SIG-M5 treated with dmso at 0.1 percent for 504 hours (cell line): ENCODE measurements at regions not wholly inside any gene's neighbourhood (a gene's known extent, or its start where the extent isn't known, plus 50 kb on each side); places are given as distances from the start of the nearest gene placed in this dataset.
"Not testable (repeated sequence)": the region's sequence is repeated elsewhere in the genome, so short reads cannot be mapped to it uniquely, and the experiment has no call there.

Source experiments
- DNase-seq: peaks from one replicate; lab custom pipeline; 2025; ENCODE audit not compliant: unreplicated experiment; lab: John Stamatoyannopoulos, UW

GRCh38 chr5:100066020-100066419 lies 469.2 kb upstream of the FAM174A start:
- not testable (repeated sequence) for DNase-seq

DNA sequence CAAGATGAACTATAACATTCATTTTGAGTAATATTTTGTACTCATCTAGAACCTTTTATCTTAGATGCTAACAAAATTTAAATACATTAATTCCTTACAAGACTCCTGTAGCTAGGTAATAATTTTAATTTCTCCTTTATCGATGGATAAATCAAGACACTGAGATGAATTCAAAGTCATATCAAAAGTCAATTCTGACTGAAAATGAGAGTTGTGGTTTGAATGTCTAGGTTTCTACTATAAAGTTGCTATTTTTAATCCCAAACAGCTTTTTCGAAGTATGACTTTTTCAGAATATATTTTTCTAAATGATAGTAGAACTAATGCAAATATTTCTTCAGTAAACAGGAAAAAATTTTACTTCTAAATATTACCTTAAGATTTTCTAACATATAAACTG lies 491.7 kb upstream of the FAM174A start:
- no peak for DNase-seq

DNA sequence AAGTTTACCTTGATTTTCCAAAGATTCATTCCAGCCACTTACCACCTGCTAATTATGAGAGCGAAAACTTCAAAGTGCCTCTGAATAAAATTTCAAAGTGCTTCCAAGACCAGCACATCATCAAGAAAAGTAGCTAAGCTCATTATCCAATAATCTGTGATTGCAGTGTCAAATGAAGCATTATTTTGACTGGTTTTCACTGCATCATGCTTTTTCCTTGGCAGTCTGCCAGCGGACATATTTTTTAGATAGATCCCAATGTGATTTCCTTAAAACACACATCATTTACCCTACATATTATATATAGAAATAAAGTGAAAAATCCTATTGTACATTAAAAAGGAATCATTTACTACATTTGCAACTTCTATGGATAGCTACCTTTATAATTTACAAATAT lies 508.6 kb upstream of the FAM174A start:
- no peak for DNase-seq

DNA sequence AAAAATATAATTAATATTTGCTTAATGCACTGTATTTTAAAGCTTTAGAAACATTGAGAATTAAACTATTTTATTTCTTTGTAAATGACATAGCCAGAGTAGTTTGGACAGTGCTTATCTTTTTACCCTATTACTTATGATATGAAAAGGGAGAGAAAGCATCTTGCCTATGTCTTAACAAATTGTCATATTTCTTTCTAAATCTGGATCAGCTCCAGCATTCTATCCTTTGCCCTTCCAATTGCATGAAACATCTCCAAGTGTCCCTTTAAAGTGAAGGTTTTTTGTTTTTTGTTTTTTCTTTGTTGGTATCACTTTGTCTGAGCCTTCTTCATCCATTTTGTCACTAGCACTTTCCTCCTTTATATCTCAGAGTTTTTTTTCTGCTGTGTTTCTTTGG lies 511.6 kb upstream of the FAM174A start:
- DNase-seq, result no peak

DNA sequence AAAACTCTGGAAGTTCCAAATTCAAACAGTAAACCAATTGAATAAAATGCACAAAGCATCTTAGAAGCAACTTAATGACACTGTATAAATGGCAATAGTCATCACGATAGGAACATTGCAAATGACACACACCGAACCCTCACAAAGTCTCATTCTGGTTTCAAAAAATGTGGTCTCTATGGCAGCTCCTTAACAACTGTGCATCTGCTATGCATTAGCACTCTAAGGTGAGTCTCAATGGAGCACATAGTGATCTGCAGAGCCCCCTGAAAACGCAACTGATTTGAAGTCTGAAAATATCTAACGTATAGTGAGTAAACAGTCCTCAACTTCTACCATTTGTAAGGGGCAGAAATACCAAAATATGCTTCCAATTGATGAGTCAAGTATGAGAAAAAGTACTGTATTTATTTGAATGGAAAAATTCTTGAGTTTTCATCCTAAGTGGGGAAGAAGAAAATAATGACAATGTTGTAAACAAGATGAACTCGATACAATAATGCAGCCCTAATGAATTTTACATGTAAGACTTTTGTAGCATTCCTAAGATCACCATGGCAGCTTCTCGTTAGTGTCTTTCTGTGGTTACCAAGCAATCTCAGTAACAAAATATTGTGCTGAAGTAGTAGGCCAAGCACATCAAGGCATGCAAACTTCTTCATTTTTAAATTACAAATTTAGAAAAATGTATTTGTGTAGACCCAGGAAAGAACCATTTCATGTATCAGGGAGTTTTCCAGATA lies 517.5 kb upstream of the FAM174A start:
- DNase-seq, result no peak

DNA sequence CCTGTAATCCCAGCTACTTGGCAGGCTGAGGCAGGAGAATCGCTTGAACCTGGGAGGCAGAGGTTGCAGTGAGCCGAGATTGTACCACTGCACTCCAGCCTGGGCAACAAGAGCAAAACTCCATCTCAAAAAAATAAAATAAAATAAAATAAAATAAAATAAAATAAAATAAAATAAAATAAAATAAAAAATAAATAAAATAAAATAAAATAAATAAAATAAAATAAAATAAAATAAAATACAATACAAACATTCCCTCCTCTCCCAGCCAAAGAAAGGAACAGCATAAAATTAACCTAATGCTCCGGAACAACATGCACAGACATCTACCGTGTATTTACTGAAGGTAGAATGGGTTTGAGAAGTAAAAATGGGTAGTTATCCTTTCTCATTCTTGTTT lies 521.9 kb upstream of the FAM174A start:
- not testable (repeated sequence) for DNase-seq

DNA sequence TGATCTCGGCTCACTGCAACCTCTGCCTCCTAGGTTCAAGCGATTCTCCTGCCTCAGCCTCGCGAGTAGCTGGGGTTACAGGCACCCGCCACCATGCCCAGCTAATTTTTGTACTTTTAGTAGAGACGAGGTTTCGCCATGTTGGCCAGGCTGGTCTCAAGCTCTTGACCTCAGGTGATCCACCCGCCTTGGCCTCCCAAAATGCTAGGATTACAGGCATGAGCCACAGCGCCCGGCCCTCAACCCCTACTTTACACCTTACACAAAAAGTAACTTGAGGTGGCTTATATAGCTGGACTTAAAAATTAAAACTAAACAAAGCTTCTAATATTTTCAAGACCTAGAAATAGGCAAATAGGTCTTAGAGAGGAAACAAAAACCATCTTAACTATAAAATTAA lies 524.0 kb upstream of the FAM174A start:
- DNase-seq, result not testable (repeated sequence)

GRCh38 chr5:100004969-100005368 lies 530.2 kb upstream of the FAM174A start:
- DNase-seq, result peak; percentile 19

DNA sequence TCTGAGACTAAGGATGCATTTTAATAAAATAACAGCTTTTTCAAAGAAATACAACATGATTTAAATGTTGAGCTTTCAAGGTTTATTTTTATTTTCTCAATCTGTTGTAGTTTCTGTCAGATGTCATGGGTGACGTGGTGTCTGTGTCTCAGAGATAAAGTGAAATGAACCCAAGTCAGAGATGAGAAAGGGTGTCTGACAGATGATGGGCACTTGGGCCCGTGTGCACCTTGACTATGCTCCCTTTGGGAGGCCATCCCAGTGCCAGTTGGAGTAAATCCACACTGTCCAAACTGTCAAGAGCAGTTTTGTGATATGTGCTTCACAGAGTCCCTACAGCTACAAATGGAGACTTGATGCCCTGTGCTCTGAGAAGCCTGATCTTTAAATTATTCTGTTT lies 536.9 kb upstream of the FAM174A start:
- no peak for DNase-seq

DNA sequence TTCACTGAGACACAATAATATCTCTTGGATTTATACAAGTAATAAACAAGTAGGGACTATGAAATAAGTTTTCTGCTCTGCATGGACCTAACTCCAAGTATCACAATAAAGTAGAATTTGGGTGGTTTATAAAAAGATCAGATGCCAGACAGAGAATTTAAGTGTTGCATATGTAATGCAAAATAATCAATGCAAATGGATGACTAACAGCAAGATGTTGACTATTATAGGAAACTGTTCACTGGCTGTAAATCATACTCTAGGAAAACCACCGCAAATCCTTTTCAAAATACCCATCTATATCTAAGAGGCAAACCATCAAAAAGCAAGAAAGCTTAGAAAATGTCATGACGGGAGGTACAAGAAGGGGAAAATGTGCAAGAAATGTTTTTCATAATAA lies 539.8 kb upstream of the FAM174A start:
- no peak for DNase-seq

GRCh38 chr5:99973779-99974178 lies 561.4 kb upstream of the FAM174A start:
- DNase-seq, result no peak

DNA sequence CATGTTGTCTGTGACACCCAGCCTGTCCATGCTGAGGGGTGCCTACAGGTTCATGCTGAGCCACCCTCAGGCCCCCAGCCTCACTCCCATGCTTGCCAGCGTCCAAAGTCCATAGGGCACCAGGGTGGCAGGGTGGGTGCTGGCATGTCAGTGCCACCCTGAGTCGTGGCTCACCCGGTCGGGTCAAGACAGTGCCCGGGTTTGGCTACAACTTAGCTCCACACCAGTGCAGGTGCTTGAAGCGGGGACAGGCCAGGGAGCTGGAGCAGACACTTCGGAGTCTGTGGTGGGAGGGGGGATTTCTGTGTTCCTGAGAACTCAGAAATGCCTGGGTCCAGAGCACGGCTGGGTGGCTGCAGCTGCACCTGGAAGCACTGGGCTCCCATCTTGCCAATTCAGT lies 579.2 kb upstream of the FAM174A start:
- no peak for DNase-seq

GRCh38 chr5:99955006-99955405 lies 580.2 kb upstream of the FAM174A start:
- no peak for DNase-seq

DNA sequence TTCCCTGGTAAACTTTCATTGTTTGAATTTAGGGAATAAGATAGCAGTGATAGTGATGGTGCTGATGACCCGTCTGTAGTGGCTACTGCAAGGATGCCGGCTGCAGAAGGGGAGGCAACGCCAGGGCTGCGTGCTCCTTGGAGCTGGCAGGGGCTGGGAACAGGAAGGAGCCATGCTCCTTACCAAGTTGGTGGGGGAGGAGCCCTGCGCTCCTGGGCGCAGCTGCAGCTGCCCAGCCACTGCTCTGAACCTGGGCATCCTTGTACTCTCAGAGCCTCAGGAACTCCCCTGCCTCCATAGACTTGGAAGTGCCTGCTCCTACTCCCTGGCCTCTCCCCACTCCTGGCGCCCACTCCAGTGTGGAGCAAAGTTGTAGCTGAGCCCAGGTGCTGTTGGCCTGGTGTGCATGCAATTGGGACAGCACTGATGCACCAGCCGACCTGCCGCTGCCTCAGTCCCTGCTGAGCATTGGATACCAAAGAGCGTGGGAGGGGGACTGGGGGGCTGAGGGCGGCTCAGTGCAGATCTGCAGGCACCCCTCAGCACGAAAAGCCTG lies 585.1 kb upstream of the FAM174A start:
- DNase-seq, result no peak

DNA sequence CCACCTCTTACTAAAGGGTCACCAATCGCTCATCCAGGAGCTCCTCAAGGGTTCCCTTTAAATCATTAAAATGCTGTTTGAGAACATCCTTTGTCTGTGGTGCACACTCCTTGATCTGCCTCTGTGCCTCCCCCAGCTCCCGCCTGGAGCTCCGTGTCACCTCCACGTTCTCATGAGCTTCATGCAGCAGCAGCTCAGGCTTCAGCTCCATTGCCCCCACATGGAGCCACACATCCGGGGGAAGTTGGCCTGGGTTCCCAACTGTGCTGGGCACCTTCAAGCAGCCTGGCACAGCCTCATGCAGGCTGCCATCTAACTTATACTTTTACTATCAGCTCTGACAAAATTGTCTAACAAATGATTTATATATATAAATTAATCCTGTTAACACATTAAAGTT lies 585.8 kb upstream of the FAM174A start:
- no peak for DNase-seq

- no peak for DNase-seq
These were observed 586.3 kb upstream of the FAM174A start for GRCh38 chr5:99948850-99949249.

DNA sequence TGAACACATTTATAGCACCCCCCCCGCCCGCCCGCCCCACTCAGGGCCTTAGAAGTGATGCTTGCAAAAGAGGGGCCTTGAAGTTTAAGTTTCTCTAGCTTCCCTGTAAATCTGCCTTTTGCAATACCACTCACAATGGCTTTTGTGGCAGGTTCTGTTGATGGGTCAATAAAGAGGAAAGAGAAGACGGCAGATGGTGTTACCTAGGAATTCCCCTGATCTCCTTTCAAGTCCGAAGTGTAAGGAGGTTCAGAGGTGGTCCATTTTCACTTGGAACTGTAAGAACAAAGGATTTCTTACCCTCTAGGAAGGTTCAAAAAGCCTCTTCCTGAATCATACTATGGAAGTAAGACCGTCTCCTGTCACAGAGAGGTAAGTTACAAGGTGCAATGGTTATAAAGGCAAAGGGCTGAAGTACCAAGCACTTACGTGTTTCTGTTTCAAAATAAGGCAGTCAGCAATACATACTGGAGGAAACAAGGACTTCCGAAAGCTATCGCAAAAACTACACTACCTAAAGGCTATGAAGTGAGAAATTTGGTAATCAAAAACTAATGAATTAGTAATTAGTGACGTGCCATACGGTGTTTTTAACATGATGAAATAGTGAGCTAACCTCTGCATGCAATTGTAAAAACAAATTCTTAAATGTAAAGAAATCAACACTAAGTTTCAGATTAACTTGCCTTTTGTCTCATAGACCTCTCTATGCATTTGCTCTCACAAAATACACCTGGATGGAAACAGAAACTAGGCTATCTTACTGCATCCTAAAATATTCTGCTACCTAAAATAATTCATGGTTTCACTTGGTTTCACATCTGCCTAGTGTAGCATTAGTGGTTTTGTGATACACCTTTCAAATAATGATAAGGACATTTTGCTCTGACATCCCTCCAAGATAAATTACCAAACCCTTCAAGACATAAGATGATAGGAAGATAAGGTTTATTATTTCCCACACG lies 589.4 kb upstream of the FAM174A start:
- no peak for DNase-seq

- DNase-seq, result no peak
These were observed 594.6 kb upstream of the FAM174A start for GRCh38 chr5:99940540-99940939.

GRCh38 chr5:99936911-99937310 lies 598.3 kb upstream of the FAM174A start:
- DNase-seq, result peak; percentile 9

GRCh38 chr5:99929806-99930135 lies 605.4 kb upstream of the FAM174A start:
- no peak for DNase-seq

- DNase-seq, result no peak
These were observed 605.9 kb upstream of the FAM174A start for GRCh38 chr5:99929067-99929805.
